IMR-90 (cell line): ENCODE measurements at regions not wholly inside any gene's neighbourhood (a gene's known extent, or its start where the extent isn't known, plus 50 kb on each side); places are given as distances from the start of the nearest gene placed in this dataset.

Experiments used
- ATAC-seq: fragments of 200-7000 bp; cut with Tn5 transposase; 2 replicates; pipeline ENCODE4 v1.9.1; 2020; ENCODE audit warnings: low read depth, mild to moderate bottlenecking, moderate library complexity
- BruUV-seq: library from RNA; stranded (reverse); fragments of 400-500 nt; replicated peaks from 2 replicates; lab custom pipeline; 2021; lab: Mats Ljungman, UMichigan
- CTCF ChIA-PET: fragments of 300-600 bp; formaldehyde crosslinking; extraction: SDS; loops from one replicate; lab custom pipeline; 2021; ENCODE audit warnings: antibody characterized with exemption; lab: Yijun Ruan, JAX
- POLR2A ChIA-PET: fragments of 300-600 bp; sonication (Branson Sonifier 250); formaldehyde crosslinking; loops from one replicate; lab custom pipeline; 2022; ENCODE audit warnings: antibody characterized with exemption; ENCODE audit not compliant: unreplicated experiment; lab: Charles Lee
- DNase-seq: peaks from one replicate; pipeline ENCODE4 v3.0.0; 2013
- H2AFZ ChIP-seq: replicated peaks from 2 replicates; pipeline ENCODE3; 2013; ENCODE audit warnings: low read length, mild to moderate bottlenecking; ENCODE audit not compliant: poor library complexity
- H2AK5ac ChIP-seq: 2 replicates; pipeline ENCODE4 v1.6.1; 2013; ENCODE audit warnings: low read depth, low read length, inconsistent platforms
- H2AK9ac ChIP-seq: replicated peaks from 2 replicates; pipeline ENCODE3; 2013; ENCODE audit warnings: mild to moderate bottlenecking, low read depth, low read length, moderate library complexity; ENCODE audit not compliant: poor library complexity
- H2BK120ac ChIP-seq: 2 replicates; pipeline ENCODE4 v1.6.1; 2013; ENCODE audit warnings: low read depth, low read length, inconsistent platforms
- H2BK15ac ChIP-seq: 3 replicates; pipeline ENCODE4 v1.6.1; 2013; ENCODE audit warnings: low read depth, low read length, inconsistent platforms
- H2BK20ac ChIP-seq: 2 replicates; pipeline ENCODE4 v1.6.1; 2013; ENCODE audit warnings: low read depth, mild to moderate bottlenecking, inconsistent platforms, low read length, moderate library complexity
- H2BK5ac ChIP-seq: 2 replicates; pipeline ENCODE4 v1.6.1; 2013; ENCODE audit warnings: mild to moderate bottlenecking, low read depth, low read length, inconsistent platforms; ENCODE audit not compliant: poor library complexity, severe bottlenecking
- H3K14ac ChIP-seq: replicated peaks from 2 replicates; pipeline ENCODE4 v1.6.1; 2013; ENCODE audit warnings: low read depth, low read length, inconsistent platforms
- H3K18ac ChIP-seq: 2 replicates; pipeline ENCODE4 v1.6.1; 2013; ENCODE audit warnings: low read depth, low read length, control low read depth
- H3K23ac ChIP-seq: 2 replicates; pipeline ENCODE4 v1.6.1; 2013; ENCODE audit warnings: low read depth, low read length, inconsistent platforms
- H3K27ac ChIP-seq: 2 replicates; pipeline ENCODE4 v1.5.1; 2013; ENCODE audit warnings: mild to moderate bottlenecking, control low read depth, low read length; ENCODE audit not compliant: insufficient read depth
- H3K27me3 ChIP-seq: 2 replicates; pipeline ENCODE4 v1.6.1; 2013; ENCODE audit warnings: low read length; ENCODE audit not compliant: control insufficient read depth, insufficient read depth
- H3K36me3 ChIP-seq: 2 replicates; pipeline ENCODE4 v1.6.1; 2013; ENCODE audit warnings: low read length, mixed read lengths; ENCODE audit not compliant: control insufficient read depth, insufficient read depth
- H3K4ac ChIP-seq: 2 replicates; pipeline ENCODE4 v1.6.1; 2013; ENCODE audit warnings: low read depth, low read length, inconsistent platforms
- H3K4me1 ChIP-seq: 2 replicates; pipeline ENCODE4 v1.6.1; 2013; ENCODE audit warnings: low read length, mixed read lengths; ENCODE audit not compliant: control insufficient read depth, insufficient read depth
- H3K4me2 ChIP-seq: 2 replicates; pipeline ENCODE4 v1.6.1; 2013; ENCODE audit warnings: low read depth, mild to moderate bottlenecking, control low read depth, low read length, moderate library complexity
- H3K4me3 ChIP-seq: 2 replicates; pipeline ENCODE4 v1.5.1; 2013; ENCODE audit warnings: low read depth, mild to moderate bottlenecking, control low read depth, low read length, moderate library complexity; ENCODE audit not compliant: insufficient read depth
- H3K56ac ChIP-seq: 2 replicates; pipeline ENCODE4 v1.6.1; 2013; ENCODE audit warnings: low read length, inconsistent platforms; ENCODE audit not compliant: insufficient read depth; ENCODE audit errors: extremely low read depth
- H3K79me1 ChIP-seq, 2 experiments: 2 replicates each; pipeline ENCODE4 v1.6.1; 2013; ENCODE audit warnings: low read length in 2 of 2, inconsistent platforms in 1 of 2, low read depth in 1 of 2
- H3K9ac ChIP-seq: 2 replicates; pipeline ENCODE4 v1.6.1; 2013; ENCODE audit warnings: low read depth, low read length, control low read depth
- H3K9me1 ChIP-seq: 2 replicates; pipeline ENCODE4 v1.6.1; 2013; ENCODE audit warnings: low read length, inconsistent platforms; ENCODE audit not compliant: insufficient read depth
- H3K9me3 ChIP-seq: 2 replicates; pipeline ENCODE4 v1.6.1; 2013; ENCODE audit warnings: low read length; ENCODE audit not compliant: control insufficient read depth, insufficient read depth
- H4K20me1 ChIP-seq: 2 replicates; pipeline ENCODE4 v1.6.1; 2013; ENCODE audit warnings: low read length, inconsistent platforms; ENCODE audit not compliant: insufficient read depth
- H4K5ac ChIP-seq: 2 replicates; pipeline ENCODE4 v1.6.1; 2013; ENCODE audit warnings: mild to moderate bottlenecking, low read depth, low read length, control low read depth
- H4K8ac ChIP-seq, 2 experiments: 2 replicates each; pipeline ENCODE4 v1.6.1; 2013; ENCODE audit warnings: low read depth in 2 of 2, low read length in 2 of 2, control low read depth in 1 of 2, inconsistent platforms in 1 of 2
- H4K91ac ChIP-seq: 2 replicates; pipeline ENCODE4 v1.6.1; 2013; ENCODE audit warnings: low read depth, low read length, inconsistent platforms; ENCODE audit not compliant: insufficient read depth
- CHD1 ChIP-seq: IDR thresholded peaks from 2 replicates; pipeline ENCODE4 v1.6.1; 2012; ENCODE audit warnings: low read depth, low read length, improper control_type of control experiment
- ELK1 ChIP-seq: fragments of 150-350 bp; IDR thresholded peaks from 2 replicates; pipeline ENCODE4 v1.6.1; 2016; ENCODE audit warnings: low read depth, mild to moderate bottlenecking, low read length, moderate library complexity, borderline replicate concordance
- MXI1 ChIP-seq: IDR thresholded peaks from 2 replicates; pipeline ENCODE4 v1.6.1; 2012; ENCODE audit warnings: low read depth, mild to moderate bottlenecking, low read length, moderate library complexity, borderline replicate concordance
- RFX5 ChIP-seq: IDR thresholded peaks from 2 replicates; pipeline ENCODE4 v1.8.0; 2012; ENCODE audit warnings: low read depth, mild to moderate bottlenecking, low read length, moderate library complexity
- WGBS, 2 experiments: methylation state at CpG; one replicate each; pipeline versions ENCODE4 v1.1.5 to v1.1.7; 2013; ENCODE audit warnings: missing lambda C conversion rate in 2 of 2; ENCODE audit not compliant: insufficient read length in 1 of 2; ENCODE audit errors: extremely low coverage in 2 of 2; 5-methylcytosine and 5-hydroxymethylcytosine counted together
- dilution Hi-C: fragments of 300-500 bp; cut with HindIII; formaldehyde crosslinking; loops from one replicate; pipeline ENCODE4 v1.14.3; 2018; ENCODE audit warnings: low sequenced_read_pairs; ENCODE audit not compliant: unreplicated experiment
- in situ Hi-C: fragments of 300-500 bp; cut with MboI; formaldehyde crosslinking; loops from 3 replicates; pipeline ENCODE4 v1.14.3; 2019; ENCODE audit warnings: low sequenced_read_pairs, inconsistent platforms, mixed read lengths
- intact Hi-C: fragments of 100-400 bp; cut with micrococcal nuclease; formaldehyde crosslinking; loops from 2 replicates; pipeline ENCODE4 v1.10.0; 2022

GRCh38 chr10:123240776-123241175 lies 86.6 kb downstream of the BUB3 start:
- Histone ChIP-seq H3K36me3 (no peaks in the 10 kb centered on the region), H2BK15ac (no peak overlapping the region), H3K27me3 (no peaks in the 10 kb centered on the region), H2BK5ac (no peak overlapping the region), H2AFZ (no peak overlapping the region), H2BK20ac (no peak overlapping the region), H4K20me1 (no peaks in the 10 kb centered on the region), H2BK120ac (no peak overlapping the region), H3K4me3 (no peak overlapping the region), H3K9me3 (no peaks in the 10 kb centered on the region; the same call in 1 of the 2 replicates), H3K9me1 (no peaks in the 10 kb centered on the region), H3K14ac (no peak overlapping the region), H3K56ac (no peak overlapping the region), H4K5ac (no peak overlapping the region), H3K4me1 (no peaks in the 10 kb centered on the region), H3K27ac (no peak overlapping the region), H3K18ac (no peak overlapping the region), H4K8ac (no peak overlapping the region), H3K9ac (no peak overlapping the region), H2AK9ac (no peak overlapping the region), H2AK5ac (no peak overlapping the region), H3K79me1 (no peaks in the 10 kb centered on the region), H4K91ac (no peak overlapping the region), H3K4ac (no peak overlapping the region), H3K4me2 (no peak overlapping the region), H3K23ac (no peak overlapping the region)
- in situ Hi-C loops (no loop called here), dilution Hi-C loops (no loop called here), intact Hi-C loops (no loop called here)
- DNase-seq (no peak), ATAC-seq (no peak)
- BruUV-seq, result no TSS peak
- no peak for TF ChIP-seq MXI1
- TF ChIP-seq RFX5, result no peak
- no peak for TF ChIP-seq ELK1
- no peak for TF ChIP-seq CHD1
- WGBS, 2 experiments, result no CpG with 5 or more reads among the region's 2 CpGs
- ChIA-PET POLR2A (no interaction called here), CTCF (no interaction called here)
